GM21619 (cell line): ENCODE measurements at regions not wholly inside any gene's neighbourhood (a gene's known extent, or its start where the extent isn't known, plus 50 kb on each side); places are given as distances from the start of the nearest gene placed in this dataset.
"Not testable (repeated sequence)": the region's sequence is repeated elsewhere in the genome, so short reads cannot be mapped to it uniquely, and the experiment has no call there.

Experiments
- ATAC-seq: cut with Tn5 transposase; IDR thresholded peaks from one replicate; pipeline ENCODE4 v1.9.1; 2021; ENCODE audit not compliant: unreplicated experiment

DNA sequence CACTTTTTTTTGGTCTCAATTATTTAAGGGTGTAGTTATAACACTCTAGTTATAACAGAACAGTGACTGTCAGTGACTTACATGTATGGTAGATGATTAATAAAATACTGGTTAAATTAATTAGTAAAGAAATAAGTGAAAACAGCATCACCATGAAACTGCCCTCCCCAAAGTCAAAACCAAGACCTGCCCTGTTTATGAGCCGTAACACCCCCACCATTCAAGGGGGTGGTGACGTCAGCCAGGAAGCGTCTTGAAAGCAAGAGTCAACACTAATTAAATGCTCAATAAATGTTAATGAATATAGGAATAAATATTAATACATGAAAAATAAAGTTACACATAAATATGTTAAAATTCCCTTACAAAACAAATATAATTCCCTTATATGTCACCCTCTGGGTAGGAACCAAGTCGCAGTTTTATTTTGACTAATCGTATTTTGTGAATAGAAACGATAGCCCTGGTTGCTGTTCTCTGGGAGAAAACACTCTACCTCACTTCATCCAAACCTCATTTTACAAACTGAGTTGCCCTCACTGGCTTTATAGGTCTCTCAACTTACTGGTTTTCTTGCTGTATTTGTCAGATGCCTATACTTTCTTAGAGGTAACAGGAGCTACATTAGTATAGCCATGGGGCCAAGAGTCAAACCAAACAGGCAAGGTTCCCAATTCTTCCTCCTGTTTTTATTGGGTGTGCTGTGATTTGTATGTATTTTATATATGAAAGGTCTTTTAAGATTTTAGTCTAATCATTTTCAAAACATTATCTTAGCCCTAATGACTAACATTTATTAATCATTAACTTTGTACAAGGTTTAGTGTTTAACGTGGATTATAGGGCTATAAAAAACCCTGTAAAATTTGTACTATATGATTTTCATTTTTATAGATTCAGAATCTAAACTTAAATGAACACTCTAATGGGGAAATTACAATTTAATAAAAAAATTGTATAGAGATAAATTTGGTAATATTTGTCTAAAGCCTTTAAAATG, 227.9 kb upstream of the IRAK1BP1 start:
- no peak for ATAC-seq

DNA sequence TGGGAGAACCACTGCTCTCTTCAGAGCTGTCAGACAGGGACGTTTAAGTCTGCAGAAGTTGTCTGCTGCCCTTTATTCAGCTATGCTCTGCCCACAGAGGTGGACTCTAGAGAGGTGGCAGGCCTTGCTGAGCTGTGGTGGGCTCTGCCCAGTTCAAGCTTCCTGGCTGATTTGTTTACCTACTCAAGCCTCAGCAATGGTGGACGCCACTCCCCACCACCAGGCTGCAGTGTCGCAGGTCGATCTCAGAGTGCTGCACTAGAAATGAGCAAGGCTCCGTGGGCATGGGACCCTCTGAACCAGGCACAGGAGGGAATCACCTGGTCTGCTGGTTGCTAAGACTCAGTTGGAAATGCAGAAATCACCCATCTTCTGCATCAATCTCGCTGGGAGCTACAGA, 223.4 kb upstream of the IRAK1BP1 start:
- not testable (repeated sequence) for ATAC-seq

DNA sequence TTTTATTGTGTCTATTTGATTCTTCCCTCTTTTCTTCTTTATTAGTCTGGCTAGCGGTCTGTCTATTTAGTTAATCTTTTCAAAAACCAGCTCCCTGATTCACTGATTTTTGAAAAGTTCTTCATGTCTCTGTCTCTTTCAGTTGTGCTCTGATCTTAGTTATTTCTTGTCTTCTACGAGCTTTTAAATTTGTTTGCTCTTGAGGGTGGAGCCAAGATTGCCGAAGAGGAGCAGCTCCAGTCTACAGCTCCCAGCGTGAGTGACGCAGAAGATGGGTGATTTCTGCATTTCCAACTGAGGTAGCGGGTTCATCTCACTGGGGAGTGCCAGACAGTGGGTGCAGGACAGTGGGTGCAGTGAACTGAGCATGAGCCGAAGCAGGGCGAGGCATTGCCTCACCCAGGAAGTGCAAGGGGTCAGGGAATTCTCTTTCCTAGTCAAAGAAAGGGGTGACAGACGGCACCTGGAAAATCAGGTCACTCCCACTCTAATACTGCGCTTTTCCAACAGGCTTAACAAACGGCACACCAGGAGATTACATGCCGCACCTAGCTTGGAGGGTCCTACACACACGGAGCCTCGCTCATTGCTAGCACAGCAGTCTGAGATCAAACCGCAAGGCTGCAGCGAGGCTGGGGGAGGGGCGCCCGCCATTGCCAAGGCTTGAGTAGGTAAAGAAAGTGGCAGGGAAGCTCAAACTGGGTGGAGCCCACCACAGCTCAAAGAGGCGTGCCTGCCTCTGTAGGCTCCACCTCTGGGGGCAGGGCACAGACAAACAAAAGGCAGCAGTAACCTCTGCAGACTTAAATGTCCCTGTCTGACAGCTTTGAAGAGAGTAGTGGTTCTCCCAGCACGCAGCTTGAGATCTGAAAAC, 220.6 kb upstream of the IRAK1BP1 start:
- ATAC-seq: not testable (repeated sequence)

DNA sequence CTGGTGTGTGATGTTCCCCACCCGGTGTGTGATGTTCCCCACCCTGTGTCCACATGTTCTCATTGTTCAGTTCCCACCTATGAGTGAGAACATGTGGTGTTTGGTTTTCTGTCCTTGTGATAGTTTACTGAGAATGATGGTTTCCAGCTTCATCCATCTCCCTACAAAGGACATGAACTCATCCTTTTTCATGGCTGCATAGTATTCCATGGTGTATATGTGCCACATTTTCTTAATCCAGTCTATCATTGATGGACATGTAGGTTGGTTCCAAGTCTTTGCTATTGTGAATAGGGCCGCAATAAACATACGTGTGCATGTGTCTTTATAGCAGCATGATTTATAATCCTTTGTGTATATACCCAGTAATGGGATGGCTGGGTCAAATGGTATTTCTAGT, 201.5 kb upstream of the IRAK1BP1 start:
- not testable (repeated sequence) for ATAC-seq

DNA sequence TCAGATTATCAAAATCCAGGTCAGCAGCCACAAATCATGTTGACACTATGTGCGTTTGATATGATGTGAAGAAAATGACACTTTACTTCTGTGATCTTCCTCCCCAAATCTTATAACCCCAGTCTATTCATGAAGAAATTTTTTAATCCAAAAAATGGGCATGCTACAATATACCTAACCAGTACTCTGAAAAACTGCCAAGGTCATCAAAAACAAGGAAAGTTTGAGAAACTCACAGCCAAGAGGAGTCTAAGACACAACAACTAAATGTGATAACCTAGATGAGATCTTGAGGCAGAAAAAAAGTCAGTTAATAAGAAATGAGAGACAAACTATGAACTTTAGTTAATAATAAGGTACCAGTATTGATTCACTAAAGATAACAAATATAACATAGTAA, 200.6 kb upstream of the IRAK1BP1 start:
- ATAC-seq: no peak

DNA sequence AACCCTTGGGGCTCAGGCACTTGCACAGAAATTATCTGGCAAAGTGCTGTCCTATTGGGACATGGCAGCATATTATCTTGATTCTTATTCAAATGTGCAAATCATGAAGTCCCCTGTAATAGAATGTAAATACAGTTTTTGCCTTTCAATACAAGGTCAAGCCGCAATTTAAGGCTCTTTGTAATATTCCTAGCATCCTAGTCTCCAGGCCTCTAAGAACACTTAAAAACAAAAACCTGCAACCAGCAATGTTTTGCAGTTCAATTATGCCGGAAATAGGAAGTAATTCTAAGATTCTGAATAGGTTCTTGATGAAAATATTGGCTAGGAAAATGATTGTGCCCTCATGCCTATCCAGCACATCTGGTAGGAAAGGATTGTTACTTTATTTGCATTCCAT, 197.2 kb upstream of the IRAK1BP1 start:
- no peak for ATAC-seq

DNA sequence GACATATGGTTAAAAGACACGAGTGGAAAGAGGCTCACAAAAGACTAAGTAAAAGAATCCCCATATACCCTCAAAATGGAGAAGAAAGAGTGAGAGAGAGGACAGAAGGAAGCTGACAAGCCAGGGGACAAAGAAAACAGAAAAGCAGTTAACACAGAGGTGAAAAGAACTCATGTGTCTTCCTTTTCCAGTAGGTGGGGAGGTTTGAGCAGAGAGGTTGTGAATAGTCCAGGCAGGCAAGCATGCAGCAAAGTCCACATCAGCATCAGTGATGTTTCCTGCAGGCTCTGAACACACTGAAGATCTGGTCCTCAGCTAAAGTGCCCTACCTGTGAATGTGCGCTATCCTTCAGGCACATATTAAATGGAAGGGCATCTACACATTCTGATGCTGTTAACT, 196.5 kb upstream of the IRAK1BP1 start:
- ATAC-seq: no peak

DNA sequence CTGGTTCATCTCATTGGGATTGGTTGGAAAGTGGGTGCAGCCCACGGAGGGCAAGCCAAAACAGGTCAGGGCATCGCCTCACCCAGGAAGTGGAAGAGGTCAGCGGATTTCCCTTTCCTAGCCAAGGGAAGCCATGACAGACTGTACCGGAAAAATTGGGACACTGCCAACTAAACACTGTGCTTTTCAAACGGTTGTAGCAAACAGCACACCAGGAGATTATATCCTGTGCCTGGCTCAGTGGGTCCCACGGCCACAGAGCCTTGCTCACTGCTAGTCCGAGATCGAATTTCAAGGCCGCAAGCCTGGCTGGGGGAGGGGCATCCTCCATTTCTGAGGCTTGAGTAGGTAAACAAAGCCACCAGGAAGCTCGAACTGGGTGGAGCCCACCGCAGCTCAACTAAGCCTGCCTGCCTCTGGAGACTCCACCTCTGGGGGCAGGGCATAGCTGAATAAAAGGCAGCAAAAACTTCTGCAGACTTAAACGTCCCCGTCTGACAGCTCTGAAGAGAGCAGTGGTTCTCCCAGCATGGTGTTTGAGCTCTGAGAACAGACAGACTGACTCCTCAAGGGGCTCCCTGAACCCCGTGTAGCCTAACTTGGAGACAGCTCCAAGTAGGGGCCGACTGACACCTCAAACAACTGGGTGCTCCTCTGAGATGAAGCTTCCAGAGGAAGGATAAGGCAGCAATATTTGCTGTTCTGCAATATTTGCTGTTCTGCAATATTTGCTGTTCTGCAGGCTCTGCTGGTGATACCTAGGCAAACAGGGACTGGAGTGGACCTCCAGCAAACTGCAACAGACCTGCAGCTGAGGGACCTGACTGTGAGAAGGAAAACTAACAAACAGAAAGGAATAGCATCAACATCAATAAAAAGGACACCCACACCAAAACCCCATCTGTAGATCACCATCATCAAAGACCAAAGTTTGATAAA, 191.0 kb upstream of the IRAK1BP1 start:
- not testable (repeated sequence) for ATAC-seq

DNA sequence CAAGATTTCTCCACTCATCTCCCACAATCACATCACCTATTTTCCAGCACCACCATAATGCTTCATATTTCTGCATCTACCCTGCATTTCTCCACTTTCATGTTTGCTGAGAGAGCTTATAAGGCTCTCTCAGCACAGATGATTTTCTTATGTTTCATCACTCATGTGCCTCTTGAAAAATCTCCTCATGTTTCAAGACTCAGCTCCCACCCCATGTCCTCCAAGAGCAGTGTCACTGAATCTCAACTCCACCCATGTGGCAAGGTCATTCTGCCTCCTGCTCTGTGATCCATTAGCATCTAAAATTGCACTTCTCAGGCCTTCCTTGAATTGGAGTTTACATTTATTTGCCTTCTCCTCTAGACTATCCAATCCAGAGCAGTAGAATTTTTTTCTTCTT, 178.7 kb upstream of the IRAK1BP1 start:
- ATAC-seq: no peak

DNA sequence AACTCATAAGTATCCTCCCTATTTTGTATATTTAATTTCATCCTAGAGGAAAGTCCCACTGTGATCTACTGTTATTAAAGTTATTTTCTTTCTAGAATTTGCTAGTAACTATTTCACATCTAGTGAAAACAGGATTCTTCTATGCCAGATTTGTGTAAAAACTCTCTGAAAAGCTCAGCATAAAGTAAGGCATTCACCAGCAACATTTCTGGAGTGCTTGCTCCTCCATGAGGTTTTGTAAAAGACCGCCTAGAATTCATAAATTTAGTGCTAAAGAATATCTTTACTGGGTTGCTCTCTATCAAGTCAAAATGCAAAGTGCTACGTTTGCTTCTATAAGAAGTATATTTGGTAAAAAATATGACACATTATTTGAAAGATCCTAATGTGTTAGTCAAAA, 173.5 kb upstream of the IRAK1BP1 start:
- no peak for ATAC-seq

DNA sequence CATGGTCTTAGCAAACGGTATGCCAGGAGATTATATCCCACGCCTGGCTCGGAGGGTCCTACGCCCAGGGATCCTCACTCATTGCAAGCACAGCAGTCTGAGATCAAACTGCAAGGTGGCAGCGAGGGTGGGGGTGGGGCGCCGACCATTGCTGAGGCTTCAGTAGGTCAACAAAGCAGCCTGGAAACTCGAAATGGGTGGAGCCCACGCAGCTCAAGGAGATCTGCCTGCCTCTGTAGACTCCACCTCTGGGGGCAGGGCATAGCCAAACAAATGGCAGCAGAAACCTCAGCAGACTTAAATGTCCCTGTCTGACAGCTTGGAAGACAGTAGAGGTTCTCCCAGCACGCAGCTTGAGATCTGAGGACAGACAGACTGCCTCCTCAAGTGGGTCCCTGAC, 172.7 kb upstream of the IRAK1BP1 start:
- ATAC-seq: not testable (repeated sequence)

DNA sequence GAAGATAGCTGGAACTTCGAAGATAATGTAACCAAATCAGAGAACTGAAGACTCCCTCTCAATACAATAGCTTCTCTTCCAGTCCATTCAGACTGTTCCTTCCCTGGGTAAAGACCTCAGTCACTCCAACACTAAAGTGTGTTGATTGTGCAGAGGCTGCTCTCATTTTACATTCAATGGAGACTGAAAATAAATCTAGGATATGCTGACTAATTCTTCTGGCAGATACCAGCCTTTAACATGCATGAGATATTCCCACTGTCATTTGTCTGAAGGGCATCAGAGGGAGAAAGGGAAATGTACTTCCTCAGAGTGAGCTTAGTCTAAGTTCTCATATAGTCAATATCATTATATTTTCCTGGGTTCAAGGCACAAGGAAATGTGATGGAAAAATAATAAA, 166.4 kb upstream of the IRAK1BP1 start:
- ATAC-seq: no peak

DNA sequence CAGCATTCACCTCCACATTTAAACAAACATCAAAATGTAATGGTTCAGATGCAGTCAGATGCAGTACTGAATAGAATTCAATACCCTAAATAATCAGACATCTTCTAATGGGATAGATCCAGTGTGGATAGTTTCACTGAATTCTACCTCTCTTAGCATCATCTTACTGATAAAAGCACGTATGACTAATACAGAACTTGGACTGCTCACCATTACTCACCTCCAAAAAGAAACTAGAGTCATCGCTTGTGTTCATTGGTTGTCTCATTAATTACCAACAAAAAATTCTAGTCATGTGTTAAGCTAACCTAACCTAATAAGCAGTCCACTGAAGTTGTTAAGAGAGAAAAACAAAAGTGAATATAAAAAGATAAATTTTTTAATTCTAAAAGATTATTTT, 165.9 kb upstream of the IRAK1BP1 start:
- ATAC-seq: no peak

DNA sequence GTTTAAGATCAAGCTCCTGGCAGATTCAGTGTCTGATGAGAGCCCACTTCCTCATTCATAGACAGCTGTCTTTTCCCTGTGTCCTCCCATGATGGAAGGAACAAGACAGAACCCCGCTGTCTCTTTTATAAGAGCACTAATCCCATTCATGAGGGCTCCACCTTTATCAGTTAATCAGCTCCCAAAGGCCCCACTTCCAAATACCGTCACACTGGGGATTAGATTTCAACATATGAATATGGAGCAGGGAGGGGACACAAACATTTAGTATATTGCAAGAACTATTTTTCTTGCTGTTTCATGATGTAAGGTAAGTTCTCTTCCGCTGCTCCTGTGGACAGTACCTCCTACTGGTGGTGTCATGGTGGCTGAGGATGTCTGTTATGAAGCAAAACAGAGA, 158.3 kb upstream of the IRAK1BP1 start:
- no peak for ATAC-seq

DNA sequence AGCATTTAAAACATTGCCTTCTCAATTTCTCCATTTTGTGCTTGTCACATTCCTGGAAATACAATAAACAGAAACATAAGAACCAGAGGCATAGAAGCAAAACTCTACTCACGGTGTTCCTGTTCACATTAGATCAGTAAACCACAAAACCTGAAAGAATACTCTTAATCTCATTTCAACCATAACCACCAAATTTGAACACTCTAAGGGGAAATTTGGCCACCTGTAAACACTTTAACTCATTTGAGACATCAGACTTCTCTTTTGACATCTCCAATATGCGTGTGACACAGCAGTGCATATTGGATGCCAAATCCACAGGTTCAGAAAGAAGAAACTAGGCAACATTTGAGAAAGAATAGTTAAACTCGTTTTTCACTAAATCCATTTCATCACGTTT, 153.8 kb upstream of the IRAK1BP1 start:
- ATAC-seq: no peak

DNA sequence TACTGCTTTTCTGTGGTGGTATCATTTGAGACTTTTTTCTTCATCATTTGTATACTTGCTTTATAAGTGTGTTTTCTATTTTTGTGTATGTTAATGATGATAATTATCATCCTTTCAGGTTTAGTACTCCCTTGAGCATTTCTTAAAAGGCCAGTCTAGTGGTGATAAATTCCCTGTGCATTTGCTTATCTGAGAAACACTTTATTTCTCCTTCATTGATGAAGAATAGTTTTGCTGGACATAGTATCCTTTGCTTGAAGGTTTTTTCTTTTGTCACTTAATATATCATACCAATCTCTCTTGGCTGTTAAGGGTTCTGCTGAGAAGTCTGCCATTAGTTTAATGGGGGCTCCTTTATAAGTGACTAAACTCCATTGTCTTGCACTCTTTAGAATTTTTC, 123.2 kb upstream of the IRAK1BP1 start:
- ATAC-seq: no peak

DNA sequence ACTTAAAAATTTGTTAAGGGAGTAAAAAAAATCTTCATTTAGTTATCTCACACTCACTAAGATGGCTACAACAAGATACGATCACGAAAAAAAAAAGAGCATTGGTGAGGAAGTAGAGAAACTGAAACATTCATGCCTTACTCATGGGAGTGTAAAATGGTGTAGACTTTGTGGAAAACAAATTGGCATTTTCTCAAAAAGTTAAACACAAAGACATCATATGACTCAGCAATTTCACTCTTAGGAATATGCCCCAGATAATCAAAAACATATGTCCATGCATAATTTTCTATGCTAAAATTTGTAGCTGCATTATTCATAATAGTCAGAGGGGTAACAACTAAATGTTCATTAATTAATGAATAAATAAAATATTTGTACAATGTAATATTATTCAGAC, 120.9 kb upstream of the IRAK1BP1 start:
- ATAC-seq: no peak

DNA sequence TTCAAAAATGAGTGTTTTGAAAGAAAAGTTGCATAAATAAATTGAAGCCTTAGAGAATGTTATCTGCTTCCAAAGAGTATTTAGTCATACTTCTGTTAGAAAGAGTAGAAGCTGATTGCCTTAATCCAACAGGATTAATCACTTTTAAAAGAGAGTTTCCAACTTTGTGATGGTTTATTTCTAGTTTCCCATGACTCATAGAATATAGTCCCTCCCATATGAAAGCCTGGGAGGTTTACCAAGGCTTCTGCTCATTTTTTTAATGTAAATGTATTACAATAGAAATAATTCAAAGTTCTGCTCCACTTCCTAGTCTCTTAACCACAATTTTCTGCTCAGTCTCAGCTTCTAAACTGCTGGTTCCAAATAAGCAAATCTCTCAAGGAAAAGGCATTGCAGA, 118.0 kb upstream of the IRAK1BP1 start:
- ATAC-seq: no peak

DNA sequence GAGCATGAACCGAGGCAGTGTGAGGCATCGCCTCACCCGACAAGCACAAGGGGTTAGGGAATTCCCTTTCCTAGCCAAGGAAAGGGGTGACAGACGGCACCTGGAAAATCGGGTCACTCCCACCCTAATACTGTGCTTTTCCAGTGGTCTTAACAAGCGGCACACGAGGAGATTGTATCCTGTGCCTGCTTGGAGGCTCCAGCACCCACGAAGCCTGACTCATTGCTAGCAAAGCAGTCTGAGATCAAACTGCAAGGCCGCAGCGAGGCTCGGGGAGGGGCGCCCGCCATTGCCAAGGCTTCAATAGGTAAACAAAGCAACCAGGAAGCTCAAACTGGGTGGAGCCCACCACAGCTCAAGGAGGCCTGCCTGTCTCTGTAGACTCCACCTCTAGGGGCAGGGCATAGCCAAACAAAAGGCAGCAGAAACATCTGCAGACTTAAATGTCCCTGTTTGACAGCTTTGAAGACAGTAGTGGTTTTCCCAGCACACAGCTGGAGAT, 109.0 kb upstream of the IRAK1BP1 start:
- ATAC-seq: not testable (repeated sequence)

DNA sequence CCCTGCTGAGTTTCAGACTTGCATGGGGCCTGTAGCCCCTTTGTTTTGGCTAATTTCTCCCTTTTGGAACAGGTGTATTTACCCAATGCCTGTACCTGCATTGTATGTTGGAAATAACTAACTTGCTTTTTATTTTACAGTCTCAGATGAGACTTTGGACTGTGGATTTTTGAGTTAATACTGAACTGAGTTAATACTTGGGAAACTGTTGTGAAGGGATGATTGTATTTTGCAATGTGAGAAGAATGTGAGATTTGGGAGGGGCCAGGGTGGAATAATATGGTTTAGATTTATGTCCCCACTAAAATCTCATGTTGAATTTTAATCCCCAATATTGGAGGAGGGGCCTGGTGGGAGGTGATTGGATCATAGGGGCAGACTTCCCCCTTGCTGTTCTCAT, 99.1 kb upstream of the IRAK1BP1 start:
- ATAC-seq: no peak

DNA sequence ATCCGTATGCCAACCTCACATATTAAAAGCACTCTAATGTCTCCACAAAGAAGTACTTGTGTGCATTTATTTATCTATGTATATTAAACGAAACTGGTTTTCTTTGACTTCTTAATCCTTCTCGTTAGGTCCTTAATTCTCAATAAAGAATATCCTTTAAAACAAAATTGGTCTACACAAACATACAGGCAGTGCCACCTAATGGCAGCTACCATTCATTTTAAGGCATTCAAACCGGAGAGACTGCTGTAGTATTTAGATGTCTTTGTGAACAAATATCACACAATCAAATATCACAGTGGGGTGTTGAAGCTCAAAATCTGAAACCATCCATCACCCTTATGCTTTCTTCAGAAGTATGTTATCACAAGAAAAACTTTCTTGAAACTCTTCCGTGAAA, 96.6 kb upstream of the IRAK1BP1 start:
- ATAC-seq: no peak
